B cell (primary cell): ENCODE measurements at regions not wholly inside any gene's neighbourhood (a gene's known extent, or its start where the extent isn't known, plus 50 kb on each side); places are given as distances from the start of the nearest gene placed in this dataset.
"Not testable (repeated sequence)": the region's sequence is repeated elsewhere in the genome, so short reads cannot be mapped to it uniquely, and the experiment has no call there.

Source experiments
- ATAC-seq: fragments of 200-7000 bp; cut with Tn5 transposase; one replicate; pipeline ENCODE4 v1.10.0; 2021; ENCODE audit warnings: low read depth, mild to moderate bottlenecking, moderate number of reproducible peaks, moderate library complexity
- CTCF ChIA-PET: fragments of 350-600 bp; sonication (Branson Sonifier 250); formaldehyde crosslinking; loops from one replicate; lab custom pipeline; 2021; ENCODE audit warnings: antibody characterized with exemption, inconsistent platforms; lab: Charles Lee
- POLR2A ChIA-PET: fragments of 350-600 bp; sonication (Branson Sonifier 250); formaldehyde crosslinking; loops from one replicate; lab custom pipeline; 2021; ENCODE audit warnings: antibody characterized with exemption; lab: Charles Lee
- DNase-seq: peaks from one replicate; pipeline ENCODE4 v3.0.0; 2013
- H2AFZ ChIP-seq: 2 replicates; pipeline ENCODE4 v1.6.1; 2012; ENCODE audit warnings: mild to moderate bottlenecking, low read depth, low read length; ENCODE audit not compliant: insufficient read depth, poor library complexity, severe bottlenecking
- H3K27ac ChIP-seq, 2 donors: 1 replicate in 1 of 2; 2 replicates in 1 of 2; pipeline ENCODE4 v1.5.1; 2012 to 2013; ENCODE audit warnings: low read length in 2 of 2, mild to moderate bottlenecking in 2 of 2, moderate library complexity in 1 of 2
- H3K27me3 ChIP-seq, 4 experiments: fragments of 200-600 bp in 1 of 4; sonication (generic) in 1 of 4; replicated peaks in 1 of 4; 1 replicate in 2 of 4; 2 replicates in 2 of 4; pipeline versions ENCODE4 v1.6.1 to v1.7.0; 2013 to 2016; ENCODE audit warnings: low read length in 3 of 4, mild to moderate bottlenecking in 2 of 4, mixed read lengths in 1 of 4, moderate library complexity in 1 of 4; ENCODE audit not compliant: insufficient read depth in 4 of 4, control insufficient read depth in 3 of 4; ENCODE audit errors: control extremely low read depth in 1 of 4
- H3K36me3 ChIP-seq, 2 experiments: replicated peaks in 1 of 2; 1 replicate in 1 of 2; 2 replicates in 1 of 2; pipeline versions ENCODE4 v1.6.1 to v1.7.1; 2013; ENCODE audit warnings: low read length in 1 of 2; ENCODE audit not compliant: insufficient read depth in 2 of 2, control insufficient read depth in 1 of 2; ENCODE audit errors: control extremely low read depth in 1 of 2, extremely low read depth in 1 of 2
- H3K4me1 ChIP-seq, 2 donors: fragments of 200-600 bp in 1 of 2; sonication (generic) in 1 of 2; 1 replicate in 1 of 2; 2 replicates in 1 of 2; pipeline versions ENCODE4 v1.5.1 to v1.6.1; 2013 to 2017; ENCODE audit warnings: low read length in 2 of 2; ENCODE audit not compliant: control insufficient read depth in 2 of 2, insufficient read depth in 2 of 2
- H3K4me2 ChIP-seq: replicated peaks from 2 replicates; pipeline ENCODE3; 2012; ENCODE audit warnings: mild to moderate bottlenecking, low read depth, low read length; ENCODE audit not compliant: poor library complexity, severe bottlenecking
- H3K4me3 ChIP-seq, 5 experiments: fragments of 200-600 bp in 1 of 5; sonication (generic) in 1 of 5; 1 replicate in 3 of 5; 2 replicates in 2 of 5; pipeline versions ENCODE4 v1.5.1 to v1.7.0; 2011 to 2016; ENCODE audit warnings: low read length in 4 of 5, mild to moderate bottlenecking in 4 of 5, low read depth in 2 of 5, control low read depth in 1 of 5, moderate library complexity in 1 of 5; ENCODE audit not compliant: insufficient read depth in 1 of 5; ENCODE audit errors: control extremely low read depth in 1 of 5, extremely low read depth in 1 of 5
- H3K79me2 ChIP-seq: fragments of 200-600 bp; sonication (generic); one replicate; pipeline ENCODE4 v1.6.0; 2016; ENCODE audit warnings: low read length; ENCODE audit not compliant: control insufficient read depth, insufficient read depth
- H3K9ac ChIP-seq: fragments of 200-600 bp; sonication (generic); 2 replicates; pipeline ENCODE4 v1.6.1; 2017; ENCODE audit warnings: mild to moderate bottlenecking, low read length, moderate library complexity
- H3K9me3 ChIP-seq, 3 donors: one replicate each; pipeline versions ENCODE4 v1.6.1 to v1.7.1; 2013; ENCODE audit warnings: low read length in 2 of 3; ENCODE audit not compliant: control insufficient read depth in 2 of 3, insufficient read depth in 1 of 3; ENCODE audit errors: control extremely low read depth in 1 of 3
- H4K20me1 ChIP-seq: 2 replicates; pipeline ENCODE4 v1.6.0; 2012; ENCODE audit warnings: mild to moderate bottlenecking, low read length; ENCODE audit not compliant: insufficient read depth, control insufficient read depth, poor library complexity, severe bottlenecking
- H3K27ac Mint-ChIP-seq: one replicate; pipeline ENCODE4 v1.8.0; 2021; ENCODE audit warnings: mixed read lengths
- H3K27me3 Mint-ChIP-seq: one replicate; pipeline ENCODE4 v1.8.0; 2021; ENCODE audit warnings: mixed read lengths
- H3K4me1 Mint-ChIP-seq: one replicate; pipeline ENCODE4 v1.8.0; 2021; ENCODE audit warnings: mixed read lengths
- H3K4me3 Mint-ChIP-seq: one replicate; pipeline ENCODE4 v1.8.0; 2021; ENCODE audit warnings: mixed read lengths
- H3K9me3 Mint-ChIP-seq: one replicate; pipeline ENCODE4 v1.8.0; 2022; ENCODE audit warnings: mixed read lengths; ENCODE audit not compliant: insufficient read depth
- EZH2 ChIP-seq: IDR thresholded peaks from 2 replicates; pipeline ENCODE4 v1.6.1; 2012; ENCODE audit warnings: borderline replicate concordance, low read depth, mild to moderate bottlenecking, moderate library complexity, low read length; ENCODE audit not compliant: insufficient read depth, poor library complexity, severe bottlenecking
- WGBS: methylation state at CpG from one replicate; pipeline ENCODE4 v1.1.5; 2013; ENCODE audit warnings: missing lambda C conversion rate; ENCODE audit not compliant: insufficient coverage; 5-methylcytosine and 5-hydroxymethylcytosine counted together
- intact Hi-C: fragments of 100-400 bp; cut with micrococcal nuclease; formaldehyde crosslinking; loops from one replicate; pipeline ENCODE4 v1.10.0; 2022
- TF ChIP-seq, protein P1 (sequence below): fragments of 200-600 bp; IDR thresholded peaks from one replicate; pipeline ENCODE4 v1.8.0; 2022; ENCODE audit warnings: antibody characterized with exemption, mild to moderate bottlenecking

DNA sequence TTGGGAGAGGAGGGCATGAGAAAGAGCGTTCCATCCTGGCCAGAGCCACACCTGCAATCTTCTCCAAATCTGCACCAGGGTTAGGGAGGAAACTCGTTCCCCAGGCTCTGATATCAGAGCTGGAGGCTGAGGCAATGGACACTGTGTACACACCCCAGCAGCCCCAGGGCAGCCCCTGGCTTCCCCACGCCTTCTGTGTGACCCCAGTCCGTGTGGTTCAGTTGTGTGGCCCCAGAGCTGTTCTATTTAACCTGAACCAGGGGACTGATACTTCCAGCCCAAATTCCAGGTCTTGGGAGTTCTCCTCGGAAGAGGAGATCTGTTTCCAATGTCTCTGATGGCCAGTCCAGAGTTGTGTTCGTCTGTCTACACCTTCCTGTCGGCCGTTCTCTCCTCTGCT, 242.6 kb upstream of the EXOC2 start:
- peaks cover 0 to 4% of the 10 kb centered on the region in 2 donors for H3K4me1 ChIP-seq
- Mint-ChIP-seq H3K9me3 (no peaks in the 10 kb centered on the region), H3K4me1 (no peaks in the 10 kb centered on the region), H3K27me3 (peaks cover 29% of the 10 kb centered on the region), H3K27ac (no peak overlapping the region), H3K4me3 (no peak overlapping the region)
- no peak overlapping the region for H3K4me2 ChIP-seq
- TF ChIP-seq, protein P1, sequence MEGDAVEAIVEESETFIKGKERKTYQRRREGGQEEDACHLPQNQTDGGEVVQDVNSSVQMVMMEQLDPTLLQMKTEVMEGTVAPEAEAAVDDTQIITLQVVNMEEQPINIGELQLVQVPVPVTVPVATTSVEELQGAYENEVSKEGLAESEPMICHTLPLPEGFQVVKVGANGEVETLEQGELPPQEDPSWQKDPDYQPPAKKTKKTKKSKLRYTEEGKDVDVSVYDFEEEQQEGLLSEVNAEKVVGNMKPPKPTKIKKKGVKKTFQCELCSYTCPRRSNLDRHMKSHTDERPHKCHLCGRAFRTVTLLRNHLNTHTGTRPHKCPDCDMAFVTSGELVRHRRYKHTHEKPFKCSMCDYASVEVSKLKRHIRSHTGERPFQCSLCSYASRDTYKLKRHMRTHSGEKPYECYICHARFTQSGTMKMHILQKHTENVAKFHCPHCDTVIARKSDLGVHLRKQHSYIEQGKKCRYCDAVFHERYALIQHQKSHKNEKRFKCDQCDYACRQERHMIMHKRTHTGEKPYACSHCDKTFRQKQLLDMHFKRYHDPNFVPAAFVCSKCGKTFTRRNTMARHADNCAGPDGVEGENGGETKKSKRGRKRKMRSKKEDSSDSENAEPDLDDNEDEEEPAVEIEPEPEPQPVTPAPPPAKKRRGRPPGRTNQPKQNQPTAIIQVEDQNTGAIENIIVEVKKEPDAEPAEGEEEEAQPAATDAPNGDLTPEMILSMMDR, result no peak
- TF ChIP-seq EZH2, result no peak
- WGBS, result 72% methylated on average over 8 of the region's 8 CpGs
- H3K9ac ChIP-seq, result no peak overlapping the region
- ChIA-PET POLR2A (no interaction called here), CTCF (no interaction called here)
- H3K36me3 ChIP-seq, result no peaks in the 10 kb centered on the region
- no peaks in the 10 kb centered on the region for H3K79me2 ChIP-seq
- no peak overlapping the region for H3K4me3 ChIP-seq
- peaks cover 0 to 3% (median 0%) of the 10 kb centered on the region in 4 experiments for H3K27me3 ChIP-seq
- no peak overlapping the region for H3K27ac ChIP-seq
- intact Hi-C loops, result no loop called here
- DNase-seq (no peak), ATAC-seq (no peak)
- no peaks in the 10 kb centered on the region for H4K20me1 ChIP-seq
- H2AFZ ChIP-seq, result no peak overlapping the region
- peaks cover 0 to 8% (median 0%) of the 10 kb centered on the region in 3 donors for H3K9me3 ChIP-seq

DNA sequence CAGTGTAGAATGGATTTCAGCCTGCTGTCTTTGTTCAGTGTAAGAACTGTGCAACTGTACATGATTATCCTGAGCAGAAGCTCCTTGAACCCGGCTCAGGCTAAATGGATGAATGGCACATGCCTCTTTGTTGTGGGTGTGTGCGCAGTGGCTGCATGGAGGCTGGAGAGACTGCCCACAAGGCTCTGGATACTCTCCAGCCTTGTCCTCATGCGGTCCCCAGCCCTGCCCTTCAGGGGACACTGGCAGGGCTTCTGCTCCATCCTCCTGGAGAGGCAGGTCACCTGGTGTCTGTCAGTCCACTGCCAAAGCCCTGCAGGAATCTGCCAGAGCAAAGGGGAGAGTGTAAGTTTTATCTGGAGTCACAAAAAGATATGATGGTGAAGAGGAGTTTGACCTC, 241.7 kb upstream of the EXOC2 start:
- Histone ChIP-seq H4K20me1 (no peaks in the 10 kb centered on the region), H3K4me3 (no peak overlapping the region), H3K9ac (no peak overlapping the region), H3K27ac (no peak overlapping the region), H3K9me3 (peaks cover 0 to 6% (median 0%) of the 10 kb centered on the region in 3 donors), H3K79me2 (no peaks in the 10 kb centered on the region), H3K4me1 (peaks cover 0 to 4% of the 10 kb centered on the region in 2 donors), H2AFZ (no peak overlapping the region), H3K36me3 (no peaks in the 10 kb centered on the region), H3K4me2 (no peak overlapping the region), H3K27me3 (peaks cover 0 to 3% (median 0%) of the 10 kb centered on the region in 4 experiments)
- Mint-ChIP-seq H3K4me1 (no peaks in the 10 kb centered on the region), H3K27me3 (peaks cover 29% of the 10 kb centered on the region), H3K27ac (no peak overlapping the region), H3K9me3 (no peaks in the 10 kb centered on the region), H3K4me3 (no peak overlapping the region)
- ATAC-seq (no peak), DNase-seq (no peak)
- TF ChIP-seq, protein P1, result no peak
- TF ChIP-seq EZH2, result no peak
- 80% methylated on average over 2 of the region's 3 CpGs for WGBS
- POLR2A ChIA-PET, result no interaction called here
- CTCF ChIA-PET, result no interaction called here
- intact Hi-C loops, result no loop called here

DNA sequence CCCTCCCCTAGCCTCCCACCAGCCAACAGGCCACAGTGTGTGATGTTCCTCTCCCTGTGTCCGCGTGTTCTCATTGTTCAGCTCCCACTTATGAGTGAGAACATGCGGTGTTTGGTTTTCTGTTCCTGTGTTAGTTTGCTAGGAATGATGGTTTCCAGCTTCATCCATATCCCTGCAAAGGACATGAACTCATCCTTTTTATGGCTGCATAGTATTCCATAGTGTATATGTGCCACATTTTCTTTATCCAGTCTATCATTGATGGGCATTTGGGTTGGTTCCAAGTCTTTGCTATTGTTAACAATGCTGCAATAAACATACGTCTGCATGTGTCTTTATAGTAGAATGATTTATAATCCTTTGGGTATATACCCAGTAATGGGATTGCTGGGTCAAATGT, 239.0 kb upstream of the EXOC2 start:
- intact Hi-C loops, H3K9me3 Mint-ChIP-seq, H3K4me3 Mint-ChIP-seq, H3K36me3 ChIP-seq, H3K4me3 ChIP-seq, H4K20me1 ChIP-seq, DNase-seq, H3K27me3 ChIP-seq, H3K4me1 Mint-ChIP-seq, ATAC-seq, H3K9ac ChIP-seq, H2AFZ ChIP-seq, POLR2A ChIA-PET, H3K27ac Mint-ChIP-seq, H3K27ac ChIP-seq, H3K4me1 ChIP-seq, H3K4me2 ChIP-seq, H3K79me2 ChIP-seq: not testable (repeated sequence)
- H3K9me3 ChIP-seq, result peaks cover 0 to 11% (median 2%) of the 10 kb centered on the region in 3 donors
- H3K27me3 Mint-ChIP-seq, result peaks cover 17% of the 10 kb centered on the region
- CTCF ChIA-PET, result interaction anchor here (0.6 kb wide), 1 partner anchor 23 kb away, joined by 3 read pairs; no protein-coding TSS in a partner anchor
- WGBS, result no CpG with 5 or more reads among the region's 4 CpGs
